ENCODE measurements at regions not wholly inside any gene's neighbourhood (a gene's known extent, or its start where the extent isn't known, plus 50 kb on each side); places are given as distances from the start of the nearest gene placed in this dataset.

DNA sequence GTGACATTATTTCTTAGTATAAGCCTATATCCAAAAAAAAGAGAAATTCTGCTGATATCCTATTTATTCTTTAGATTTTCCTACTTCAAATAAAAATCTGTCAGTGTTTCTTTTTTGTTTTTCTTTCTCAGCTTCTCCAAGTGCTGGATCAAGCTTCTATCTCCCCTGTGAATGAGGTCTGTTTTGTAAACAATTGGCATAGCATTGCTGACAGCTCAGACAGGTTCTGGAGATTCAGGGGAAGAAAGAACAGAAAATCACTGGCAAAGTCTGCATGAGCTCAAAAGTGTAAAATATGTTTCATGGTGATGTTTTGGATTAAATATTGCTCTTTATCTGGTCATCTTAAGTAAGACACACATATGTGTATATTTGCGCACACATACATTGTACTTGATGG, 492.0 kb upstream of the IGFBP7 start:
- in situ Hi-C loops (cut with HindIII; ENCODE audit: low pct_unique_long_range_greater_than_20kb, low sequenced_read_pairs) = no loop called here
- H3K4me1 ChIP-seq (ENCODE audit: control insufficient read depth, insufficient read depth, low read length) = no peaks in the 10 kb centered on the region
- ATAC-seq = no peak

DNA sequence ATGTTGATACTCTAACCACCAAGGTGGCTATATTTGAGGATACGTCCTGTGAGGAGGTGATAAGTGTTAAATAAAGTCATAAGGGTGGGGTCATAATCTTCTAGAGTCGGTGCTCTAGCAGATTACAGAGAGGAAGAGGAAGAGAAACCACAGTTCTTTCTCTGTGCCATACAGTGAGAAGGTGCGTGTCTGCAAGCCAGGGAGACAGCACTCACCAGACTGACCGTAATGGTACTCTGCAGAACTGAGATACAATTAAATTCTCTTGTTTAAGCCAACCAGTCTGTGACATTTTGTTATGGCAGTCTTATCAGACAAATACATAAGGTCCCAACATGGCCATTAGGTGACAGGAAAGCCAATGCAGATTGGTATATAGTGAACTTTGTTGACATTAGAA, 480.9 kb upstream of the IGFBP7 start:
- H3K4me1 ChIP-seq (ENCODE audit: control insufficient read depth, insufficient read depth, low read length) = no peaks in the 10 kb centered on the region
- no TSS peak for BruUV-seq (replicated peaks)
- no peak overlapping the region for H3K27ac ChIP-seq (ENCODE audit: low read length)
- H3K9me3 ChIP-seq (ENCODE audit: control insufficient read depth, insufficient read depth, low read depth, low read length) = no peaks in the 10 kb centered on the region
- TF ChIP-seq SIN3A (IDR thresholded peaks at IDR 0.05; ENCODE audit: borderline replicate concordance, insufficient read depth, low read depth, low read length) = no peak
- TF ChIP-seq, protein P1, sequence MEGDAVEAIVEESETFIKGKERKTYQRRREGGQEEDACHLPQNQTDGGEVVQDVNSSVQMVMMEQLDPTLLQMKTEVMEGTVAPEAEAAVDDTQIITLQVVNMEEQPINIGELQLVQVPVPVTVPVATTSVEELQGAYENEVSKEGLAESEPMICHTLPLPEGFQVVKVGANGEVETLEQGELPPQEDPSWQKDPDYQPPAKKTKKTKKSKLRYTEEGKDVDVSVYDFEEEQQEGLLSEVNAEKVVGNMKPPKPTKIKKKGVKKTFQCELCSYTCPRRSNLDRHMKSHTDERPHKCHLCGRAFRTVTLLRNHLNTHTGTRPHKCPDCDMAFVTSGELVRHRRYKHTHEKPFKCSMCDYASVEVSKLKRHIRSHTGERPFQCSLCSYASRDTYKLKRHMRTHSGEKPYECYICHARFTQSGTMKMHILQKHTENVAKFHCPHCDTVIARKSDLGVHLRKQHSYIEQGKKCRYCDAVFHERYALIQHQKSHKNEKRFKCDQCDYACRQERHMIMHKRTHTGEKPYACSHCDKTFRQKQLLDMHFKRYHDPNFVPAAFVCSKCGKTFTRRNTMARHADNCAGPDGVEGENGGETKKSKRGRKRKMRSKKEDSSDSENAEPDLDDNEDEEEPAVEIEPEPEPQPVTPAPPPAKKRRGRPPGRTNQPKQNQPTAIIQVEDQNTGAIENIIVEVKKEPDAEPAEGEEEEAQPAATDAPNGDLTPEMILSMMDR (IDR thresholded peaks at IDR 0.05) = no peak
- TF ChIP-seq, protein P2, sequence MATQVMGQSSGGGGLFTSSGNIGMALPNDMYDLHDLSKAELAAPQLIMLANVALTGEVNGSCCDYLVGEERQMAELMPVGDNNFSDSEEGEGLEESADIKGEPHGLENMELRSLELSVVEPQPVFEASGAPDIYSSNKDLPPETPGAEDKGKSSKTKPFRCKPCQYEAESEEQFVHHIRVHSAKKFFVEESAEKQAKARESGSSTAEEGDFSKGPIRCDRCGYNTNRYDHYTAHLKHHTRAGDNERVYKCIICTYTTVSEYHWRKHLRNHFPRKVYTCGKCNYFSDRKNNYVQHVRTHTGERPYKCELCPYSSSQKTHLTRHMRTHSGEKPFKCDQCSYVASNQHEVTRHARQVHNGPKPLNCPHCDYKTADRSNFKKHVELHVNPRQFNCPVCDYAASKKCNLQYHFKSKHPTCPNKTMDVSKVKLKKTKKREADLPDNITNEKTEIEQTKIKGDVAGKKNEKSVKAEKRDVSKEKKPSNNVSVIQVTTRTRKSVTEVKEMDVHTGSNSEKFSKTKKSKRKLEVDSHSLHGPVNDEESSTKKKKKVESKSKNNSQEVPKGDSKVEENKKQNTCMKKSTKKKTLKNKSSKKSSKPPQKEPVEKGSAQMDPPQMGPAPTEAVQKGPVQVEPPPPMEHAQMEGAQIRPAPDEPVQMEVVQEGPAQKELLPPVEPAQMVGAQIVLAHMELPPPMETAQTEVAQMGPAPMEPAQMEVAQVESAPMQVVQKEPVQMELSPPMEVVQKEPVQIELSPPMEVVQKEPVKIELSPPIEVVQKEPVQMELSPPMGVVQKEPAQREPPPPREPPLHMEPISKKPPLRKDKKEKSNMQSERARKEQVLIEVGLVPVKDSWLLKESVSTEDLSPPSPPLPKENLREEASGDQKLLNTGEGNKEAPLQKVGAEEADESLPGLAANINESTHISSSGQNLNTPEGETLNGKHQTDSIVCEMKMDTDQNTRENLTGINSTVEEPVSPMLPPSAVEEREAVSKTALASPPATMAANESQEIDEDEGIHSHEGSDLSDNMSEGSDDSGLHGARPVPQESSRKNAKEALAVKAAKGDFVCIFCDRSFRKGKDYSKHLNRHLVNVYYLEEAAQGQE (IDR thresholded peaks at IDR 0.05; ENCODE audit: insufficient read depth in 1 of 2, low read depth in 2 of 2, low read length in 1 of 2) = no peak
- TF ChIP-seq POLR2AphosphoS5 (IDR thresholded peaks at IDR 0.05; ENCODE audit: low read depth, low read length) = no peak
- TF ChIP-seq TCF7L2 (IDR thresholded peaks at IDR 0.05; ENCODE audit: low read depth, low read length) = no peak
- intact Hi-C loops (cut with micrococcal nuclease; ENCODE audit: unreplicated experiment) = no loop called here
- ATAC-seq (no peak), DNase-seq (ENCODE audit: low read depth, low spot score) (no peak)
- CTCF ChIA-PET = no interaction called here
- POLR2A ChIA-PET = no interaction called here
- H3K4me3 ChIP-seq (ENCODE audit: low read depth in 2 of 2, low read length in 2 of 2) = no peak overlapping the region
- in situ Hi-C loops (cut with HindIII; ENCODE audit: low pct_unique_long_range_greater_than_20kb, low sequenced_read_pairs) = no loop called here
- H3K27me3 ChIP-seq (ENCODE audit: control insufficient read depth, insufficient read depth, low read length) = no peaks in the 10 kb centered on the region
- H3K36me3 ChIP-seq (ENCODE audit: control insufficient read depth, insufficient read depth, low read length) = no peaks in the 10 kb centered on the region

More for the DNA sequence above, 492.0 kb upstream of the IGFBP7 start:
- H3K27ac ChIP-seq (ENCODE audit: low read length) = no peak overlapping the region
- BruUV-seq (replicated peaks) = no TSS peak
- ChIA-PET CTCF (no interaction called here), POLR2A (no interaction called here)
- H3K4me3 ChIP-seq (ENCODE audit: low read depth in 2 of 2, low read length in 2 of 2) = no peak overlapping the region
- no peak for TF ChIP-seq POLR2AphosphoS5 (IDR thresholded peaks at IDR 0.05; ENCODE audit: low read depth, low read length)
- TF ChIP-seq, protein P1 (IDR thresholded peaks at IDR 0.05) = no peak
- TF ChIP-seq, protein P2 (IDR thresholded peaks at IDR 0.05; ENCODE audit: insufficient read depth in 1 of 2, low read depth in 2 of 2, low read length in 1 of 2) = no peak
- TF ChIP-seq TCF7L2 (IDR thresholded peaks at IDR 0.05; ENCODE audit: low read depth, low read length) = no peak
- no peak for TF ChIP-seq SIN3A (IDR thresholded peaks at IDR 0.05; ENCODE audit: borderline replicate concordance, insufficient read depth, low read depth, low read length)
- H3K27me3 ChIP-seq (ENCODE audit: control insufficient read depth, insufficient read depth, low read length) = no peaks in the 10 kb centered on the region
- H3K36me3 ChIP-seq (ENCODE audit: control insufficient read depth, insufficient read depth, low read length) = no peaks in the 10 kb centered on the region
- no peak for DNase-seq (ENCODE audit: low read depth, low spot score)
- H3K9me3 ChIP-seq (ENCODE audit: control insufficient read depth, insufficient read depth, low read depth, low read length) = no peaks in the 10 kb centered on the region
- intact Hi-C loops (cut with micrococcal nuclease; ENCODE audit: unreplicated experiment) = no loop called here
